Fibroblast of lung (primary cell): ENCODE measurements at regions not wholly inside any gene's neighbourhood (a gene's known extent, or its start where the extent isn't known, plus 50 kb on each side); places are given as distances from the start of the nearest gene placed in this dataset.

Experiments
- DNase-seq, 2 donors: peaks; one replicate each; pipeline versions ENCODE4 v3.0.0 to v3.0.0-alpha.2; 2010; ENCODE audit warnings: low read depth in 2 of 2
- H2AFZ ChIP-seq: 2 replicates; pipeline ENCODE4 v1.5.1; 2012; ENCODE audit warnings: low read length, control low read depth, inconsistent platforms
- H3K27ac ChIP-seq: 2 replicates; pipeline ENCODE4 v1.5.1; 2011; ENCODE audit warnings: low read length, control low read depth; ENCODE audit not compliant: insufficient read depth
- H3K27me3 ChIP-seq: 2 replicates; pipeline ENCODE4 v1.5.1; 2011; ENCODE audit warnings: mild to moderate bottlenecking, low read length; ENCODE audit not compliant: control insufficient read depth, insufficient read depth
- H3K36me3 ChIP-seq: 2 replicates; pipeline ENCODE4 v1.5.1; 2011; ENCODE audit warnings: low read length; ENCODE audit not compliant: control insufficient read depth, insufficient read depth
- H3K4me1 ChIP-seq: 2 replicates; pipeline ENCODE4 v1.5.1; 2011; ENCODE audit warnings: low read length; ENCODE audit not compliant: control insufficient read depth, insufficient read depth; ENCODE audit errors: extremely low read depth
- H3K4me2 ChIP-seq: 2 replicates; pipeline ENCODE4 v1.5.1; 2011; ENCODE audit warnings: low read length, control low read depth; ENCODE audit not compliant: insufficient read depth; ENCODE audit errors: extremely low read depth
- H3K4me3 ChIP-seq, 4 experiments: fragments of 200-600 bp in 1 of 4; sonication (generic) in 1 of 4; replicated peaks in 1 of 4; 2 replicates each; pipeline ENCODE4 v1.5.1; 2011 to 2016; ENCODE audit warnings: low read length in 4 of 4, low read depth in 3 of 4, mild to moderate bottlenecking in 3 of 4, control low read depth in 2 of 4, inconsistent platforms in 1 of 4, mixed read lengths in 1 of 4; ENCODE audit not compliant: insufficient read depth in 1 of 4; ENCODE audit errors: control extremely low read depth in 1 of 4
- H3K79me2 ChIP-seq: 2 replicates; pipeline ENCODE4 v1.5.1; 2012; ENCODE audit warnings: mild to moderate bottlenecking, low read length, inconsistent platforms; ENCODE audit not compliant: control insufficient read depth, insufficient read depth
- H3K9ac ChIP-seq: 2 replicates; pipeline ENCODE4 v1.5.1; 2011; ENCODE audit warnings: mild to moderate bottlenecking, low read length, control low read depth; ENCODE audit not compliant: insufficient read depth
- H3K9me3 ChIP-seq: 2 replicates; pipeline ENCODE4 v1.5.1; 2012; ENCODE audit warnings: low read depth, low read length; ENCODE audit not compliant: control insufficient read depth, insufficient read depth
- H4K20me1 ChIP-seq: 2 replicates; pipeline ENCODE4 v1.5.1; 2011; ENCODE audit warnings: low read length; ENCODE audit not compliant: control insufficient read depth, insufficient read depth; ENCODE audit errors: extremely low read depth
- CTCF ChIP-seq, 2 donors: IDR thresholded peaks in 1 of 2; conservative IDR thresholded peaks in 1 of 2; 1 replicate in 1 of 2; 2 replicates in 1 of 2; pipeline ENCODE4 v1.5.1; 2011 to 2012; ENCODE audit warnings: low read length in 2 of 2, control low read depth in 1 of 2, inconsistent platforms in 1 of 2, low read depth in 1 of 2, mild to moderate bottlenecking in 1 of 2
- EZH2 ChIP-seq: IDR thresholded peaks from 2 replicates; pipeline ENCODE4 v1.5.1; 2012; ENCODE audit warnings: low read length, control low read depth, mild to moderate bottlenecking; ENCODE audit errors: missing control alignments

- TF ChIP-seq EZH2, result no peak
- no peak for TF ChIP-seq CTCF (conservative IDR thresholded peaks at IDR 0.05 in 1 of 2, IDR thresholded peaks at IDR 0.05 in 1 of 2; ENCODE audit: low read depth in 1 of 2, low read length in 2 of 2)
- Histone ChIP-seq H2AFZ (no peak overlapping the region), H3K27me3 (no peaks in the 10 kb centered on the region)
These were observed 829.9 kb upstream of the PRMT6 start for GRCh38 chr1:106226550-106226949.

GRCh38 chr1:106232128-106232527, 824.3 kb upstream of the PRMT6 start:
- no peaks in the 10 kb centered on the region for H4K20me1 ChIP-seq
- no peaks in the 10 kb centered on the region for H3K4me1 ChIP-seq
- H3K9ac ChIP-seq, result no peak overlapping the region
- H3K36me3 ChIP-seq, result no peaks in the 10 kb centered on the region
- no peak overlapping the region for H2AFZ ChIP-seq
- H3K4me3 ChIP-seq, result no peak overlapping the region
- DNase-seq, result peak in 1 of 2 donors; percentile 4
- no peak overlapping the region for H3K27ac ChIP-seq
- H3K79me2 ChIP-seq, result no peaks in the 10 kb centered on the region
- TF ChIP-seq CTCF (conservative IDR thresholded peaks at IDR 0.05 in 1 of 2, IDR thresholded peaks at IDR 0.05 in 1 of 2; ENCODE audit: low read depth in 1 of 2, low read length in 2 of 2) (no peak), EZH2 (no peak)
- H3K4me2 ChIP-seq, result no peak overlapping the region
- no peaks in the 10 kb centered on the region for H3K27me3 ChIP-seq
- no peaks in the 10 kb centered on the region for H3K9me3 ChIP-seq

More at GRCh38 chr1:106226550-106226949, 829.9 kb upstream of the PRMT6 start:
- Histone ChIP-seq H3K4me1 (no peaks in the 10 kb centered on the region), H3K27ac (no peak overlapping the region), H3K4me2 (no peak overlapping the region), H3K36me3 (no peaks in the 10 kb centered on the region), H4K20me1 (no peaks in the 10 kb centered on the region), H3K79me2 (no peaks in the 10 kb centered on the region), H3K9ac (no peak overlapping the region), H3K9me3 (no peaks in the 10 kb centered on the region), H3K4me3 (no peak overlapping the region)
- no peak for DNase-seq

GRCh38 chr1:106233511-106233910, 823.0 kb upstream of the PRMT6 start:
- Histone ChIP-seq H4K20me1 (no peaks in the 10 kb centered on the region), H2AFZ (no peak overlapping the region), H3K36me3 (no peaks in the 10 kb centered on the region), H3K4me1 (no peaks in the 10 kb centered on the region), H3K27me3 (no peaks in the 10 kb centered on the region), H3K4me2 (no peak overlapping the region), H3K27ac (no peak overlapping the region), H3K9ac (no peak overlapping the region), H3K9me3 (no peaks in the 10 kb centered on the region), H3K79me2 (no peaks in the 10 kb centered on the region), H3K4me3 (no peak overlapping the region)
- no peak for DNase-seq
- TF ChIP-seq EZH2, result no peak
- TF ChIP-seq CTCF (conservative IDR thresholded peaks at IDR 0.05 in 1 of 2, IDR thresholded peaks at IDR 0.05 in 1 of 2; ENCODE audit: low read depth in 1 of 2, low read length in 2 of 2), result no peak
